Keratinocyte (primary cell): ENCODE measurements at regions not wholly inside any gene's neighbourhood (a gene's known extent, or its start where the extent isn't known, plus 50 kb on each side); places are given as distances from the start of the nearest gene placed in this dataset.

Source experiments
- EZH2 ChIP-seq: IDR thresholded peaks from one replicate; pipeline ENCODE4 v1.6.1; 2012; ENCODE audit warnings: inconsistent platforms, mild to moderate bottlenecking, low read length, moderate library complexity
- TF ChIP-seq, protein P1 (sequence below), 3 experiments: IDR thresholded peaks in 1 of 3; conservative IDR thresholded peaks in 1 of 3; optimal IDR thresholded peaks in 1 of 3; 2 replicates in 2 of 3; 3 replicates in 1 of 3; pipeline versions ENCODE3 to v1.5.1; 2011; ENCODE audit warnings: low read length in 3 of 3, mild to moderate bottlenecking in 3 of 3, moderate library complexity in 2 of 3, control low read depth in 1 of 3, inconsistent platforms in 1 of 3; ENCODE audit not compliant: insufficient read depth in 2 of 3; ENCODE audit errors: extremely low read depth in 1 of 3

DNA sequence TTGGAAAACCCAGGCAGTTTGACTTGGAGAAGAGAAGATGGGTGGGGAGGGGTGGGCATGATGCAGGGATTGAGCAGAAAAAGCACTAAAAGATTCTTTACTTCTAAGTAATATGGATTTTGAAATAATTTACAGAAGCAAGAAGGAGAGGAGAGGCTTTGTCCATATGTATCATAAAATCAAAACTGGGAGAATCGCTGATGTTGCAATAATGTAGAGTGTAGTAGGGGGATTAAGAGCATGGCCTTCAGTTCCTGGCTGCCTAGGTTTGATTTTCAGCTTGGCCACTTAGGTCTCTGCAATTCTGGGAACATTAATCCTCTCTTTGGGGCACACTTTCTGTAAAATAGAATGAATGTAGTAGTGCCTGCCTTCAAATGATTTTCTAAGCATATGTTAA, 1760.4 kb upstream of the CELF4 start:
- TF ChIP-seq, protein P1, sequence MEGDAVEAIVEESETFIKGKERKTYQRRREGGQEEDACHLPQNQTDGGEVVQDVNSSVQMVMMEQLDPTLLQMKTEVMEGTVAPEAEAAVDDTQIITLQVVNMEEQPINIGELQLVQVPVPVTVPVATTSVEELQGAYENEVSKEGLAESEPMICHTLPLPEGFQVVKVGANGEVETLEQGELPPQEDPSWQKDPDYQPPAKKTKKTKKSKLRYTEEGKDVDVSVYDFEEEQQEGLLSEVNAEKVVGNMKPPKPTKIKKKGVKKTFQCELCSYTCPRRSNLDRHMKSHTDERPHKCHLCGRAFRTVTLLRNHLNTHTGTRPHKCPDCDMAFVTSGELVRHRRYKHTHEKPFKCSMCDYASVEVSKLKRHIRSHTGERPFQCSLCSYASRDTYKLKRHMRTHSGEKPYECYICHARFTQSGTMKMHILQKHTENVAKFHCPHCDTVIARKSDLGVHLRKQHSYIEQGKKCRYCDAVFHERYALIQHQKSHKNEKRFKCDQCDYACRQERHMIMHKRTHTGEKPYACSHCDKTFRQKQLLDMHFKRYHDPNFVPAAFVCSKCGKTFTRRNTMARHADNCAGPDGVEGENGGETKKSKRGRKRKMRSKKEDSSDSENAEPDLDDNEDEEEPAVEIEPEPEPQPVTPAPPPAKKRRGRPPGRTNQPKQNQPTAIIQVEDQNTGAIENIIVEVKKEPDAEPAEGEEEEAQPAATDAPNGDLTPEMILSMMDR (optimal IDR thresholded peaks at IDR 0.05 in 1 of 3, IDR thresholded peaks at IDR 0.05 in 1 of 3, conservative IDR thresholded peaks at IDR 0.05 in 1 of 3; ENCODE audit: extremely low read depth in 1 of 3, insufficient read depth in 2 of 3, low read length in 3 of 3), result no peak
- TF ChIP-seq EZH2, result no peak
